ENCODE measurements at regions not wholly inside any gene's neighbourhood (a gene's known extent, or its start where the extent isn't known, plus 50 kb on each side); places are given as distances from the start of the nearest gene placed in this dataset.
A peak's percentile ranks its signal among the peaks of the same experiment; 100 is the strongest.
"Not testable (repeated sequence)": the region's sequence is repeated elsewhere in the genome, so short reads cannot be mapped to it uniquely, and the experiment has no call there.

GRCh38 chr7:130853503-130854279, 119.7 kb upstream of the KLF14 start:
- POLR2A ChIA-PET (ENCODE audit: low non-redundant PET): no interaction called here
- CTCF ChIA-PET: no interaction called here
- intact Hi-C loops (cut with micrococcal nuclease; ENCODE audit: unreplicated experiment): no loop called here
- Histone ChIP-seq H3K9me3 (ENCODE audit: low read depth, low read length, poor library complexity, severe bottlenecking) (peaks cover 19% of the 10 kb centered on the region), H3K27ac (ENCODE audit: low read depth, low read length, poor library complexity, severe bottlenecking) (no peak overlapping the region), H3K36me3 (ENCODE audit: insufficient read depth, low read length, poor library complexity, severe bottlenecking) (peaks cover 33% of the 10 kb centered on the region), H3K4me1 (ENCODE audit: insufficient read depth, low read length, poor library complexity, severe bottlenecking) (no peaks in the 10 kb centered on the region), H3K27me3 (replicated peaks; ENCODE audit: insufficient read depth, low read depth, low read length, poor library complexity) (no peaks in the 10 kb centered on the region), H3K4me3 (ENCODE audit: low read depth, low read length, poor library complexity, severe bottlenecking) (no peak overlapping the region)
- TF ChIP-seq EZH2 (IDR thresholded peaks at IDR 0.05; ENCODE audit: borderline replicate concordance, low read depth, low read length, poor library complexity, severe bottlenecking) (no peak), CTCF (conservative IDR thresholded peaks at IDR 0.05; ENCODE audit: low read depth, low read length) (no peak)
- BruUV-seq (replicated peaks): no TSS peak
- peak; percentile 47 for DNase-seq (ENCODE audit: low spot score)

GRCh38 chr7:130854481-130854880, 120.5 kb upstream of the KLF14 start:
- Histone ChIP-seq H3K9me3 (ENCODE audit: low read depth, low read length, poor library complexity, severe bottlenecking) (peaks cover 22% of the 10 kb centered on the region), H3K4me3 (ENCODE audit: low read depth, low read length, poor library complexity, severe bottlenecking) (no peak overlapping the region), H3K36me3 (ENCODE audit: insufficient read depth, low read length, poor library complexity, severe bottlenecking) (peaks cover 33% of the 10 kb centered on the region), H3K27ac (ENCODE audit: low read depth, low read length, poor library complexity, severe bottlenecking) (no peak overlapping the region), H3K27me3 (replicated peaks; ENCODE audit: insufficient read depth, low read depth, low read length, poor library complexity) (no peaks in the 10 kb centered on the region), H3K4me1 (ENCODE audit: insufficient read depth, low read length, poor library complexity, severe bottlenecking) (no peaks in the 10 kb centered on the region)
- no TSS peak for BruUV-seq (replicated peaks)
- ChIA-PET POLR2A (ENCODE audit: low non-redundant PET) (no interaction called here), CTCF (no interaction called here)
- TF ChIP-seq CTCF (conservative IDR thresholded peaks at IDR 0.05; ENCODE audit: low read depth, low read length): no peak
- DNase-seq (ENCODE audit: low spot score): no peak
- intact Hi-C loops (cut with micrococcal nuclease; ENCODE audit: unreplicated experiment): no loop called here

- CTCF ChIA-PET: no interaction called here
These were observed 122.9 kb upstream of the KLF14 start for GRCh38 chr7:130856866-130857265.

GRCh38 chr7:130860832-130861231, 126.8 kb upstream of the KLF14 start:
- BruUV-seq (replicated peaks); H3K27ac ChIP-seq (ENCODE audit: low read depth, low read length, poor library complexity, severe bottlenecking); intact Hi-C loops (cut with micrococcal nuclease; ENCODE audit: unreplicated experiment); POLR2A ChIA-PET (ENCODE audit: low non-redundant PET); H3K4me3 ChIP-seq (ENCODE audit: low read depth, low read length, poor library complexity, severe bottlenecking); H3K27me3 ChIP-seq (replicated peaks; ENCODE audit: insufficient read depth, low read depth, low read length, poor library complexity); CTCF ChIA-PET; DNase-seq (ENCODE audit: low spot score); H3K4me1 ChIP-seq (ENCODE audit: insufficient read depth, low read length, poor library complexity, severe bottlenecking): not testable (repeated sequence)
- Histone ChIP-seq H3K9me3 (ENCODE audit: low read depth, low read length, poor library complexity, severe bottlenecking) (peaks cover 27% of the 10 kb centered on the region), H3K36me3 (ENCODE audit: insufficient read depth, low read length, poor library complexity, severe bottlenecking) (peaks cover 66% of the 10 kb centered on the region)

More at GRCh38 chr7:130856866-130857265, 122.9 kb upstream of the KLF14 start:
- no TSS peak for BruUV-seq (replicated peaks)
- H3K36me3 ChIP-seq (ENCODE audit: insufficient read depth, low read length, poor library complexity, severe bottlenecking): peaks cover 45% of the 10 kb centered on the region
- intact Hi-C loops (cut with micrococcal nuclease; ENCODE audit: unreplicated experiment): no loop called here
- no peak overlapping the region for H3K27ac ChIP-seq (ENCODE audit: low read depth, low read length, poor library complexity, severe bottlenecking)
- H3K4me3 ChIP-seq (ENCODE audit: low read depth, low read length, poor library complexity, severe bottlenecking): no peak overlapping the region
- no peak for DNase-seq (ENCODE audit: low spot score)
- H3K27me3 ChIP-seq (replicated peaks; ENCODE audit: insufficient read depth, low read depth, low read length, poor library complexity): no peaks in the 10 kb centered on the region
- H3K9me3 ChIP-seq (ENCODE audit: low read depth, low read length, poor library complexity, severe bottlenecking): peaks cover 27% of the 10 kb centered on the region
- POLR2A ChIA-PET (ENCODE audit: low non-redundant PET): no interaction called here
- TF ChIP-seq EZH2 (IDR thresholded peaks at IDR 0.05; ENCODE audit: borderline replicate concordance, low read depth, low read length, poor library complexity, severe bottlenecking) (no peak), CTCF (conservative IDR thresholded peaks at IDR 0.05; ENCODE audit: low read depth, low read length) (no peak)
- H3K4me1 ChIP-seq (ENCODE audit: insufficient read depth, low read length, poor library complexity, severe bottlenecking): no peaks in the 10 kb centered on the region

All from A673 (cell line).